GM12874 (cell line): ENCODE measurements at regions not wholly inside any gene's neighbourhood (a gene's known extent, or its start where the extent isn't known, plus 50 kb on each side); places are given as distances from the start of the nearest gene placed in this dataset.

Experiments used
- TF ChIP-seq, protein P1 (sequence below): IDR thresholded peaks from 2 replicates; pipeline ENCODE4 v1.5.1; 2011; ENCODE audit warnings: low read depth, mild to moderate bottlenecking, control low read depth, low read length, moderate library complexity; ENCODE audit not compliant: insufficient read depth

DNA sequence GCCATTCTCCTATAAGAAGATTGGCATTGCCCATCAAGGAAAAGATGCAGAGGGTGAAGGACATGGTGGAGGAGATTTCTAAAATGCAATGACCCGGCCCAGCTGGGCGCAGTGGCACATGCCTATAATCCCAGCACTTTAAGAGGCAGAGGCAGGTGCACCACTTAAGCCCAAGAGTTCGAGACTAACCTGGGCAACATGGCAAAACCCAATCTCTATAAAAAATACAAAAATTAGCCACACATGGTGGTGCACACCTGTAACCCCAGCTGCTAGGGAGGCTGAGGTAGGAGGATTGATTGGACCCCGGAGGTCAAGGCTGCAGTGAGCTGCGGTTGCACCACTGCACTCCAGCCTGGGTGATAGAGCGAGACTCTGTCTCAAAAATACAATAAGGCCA is 331.8 kb downstream of the FOXO1 start:
- TF ChIP-seq, protein P1, sequence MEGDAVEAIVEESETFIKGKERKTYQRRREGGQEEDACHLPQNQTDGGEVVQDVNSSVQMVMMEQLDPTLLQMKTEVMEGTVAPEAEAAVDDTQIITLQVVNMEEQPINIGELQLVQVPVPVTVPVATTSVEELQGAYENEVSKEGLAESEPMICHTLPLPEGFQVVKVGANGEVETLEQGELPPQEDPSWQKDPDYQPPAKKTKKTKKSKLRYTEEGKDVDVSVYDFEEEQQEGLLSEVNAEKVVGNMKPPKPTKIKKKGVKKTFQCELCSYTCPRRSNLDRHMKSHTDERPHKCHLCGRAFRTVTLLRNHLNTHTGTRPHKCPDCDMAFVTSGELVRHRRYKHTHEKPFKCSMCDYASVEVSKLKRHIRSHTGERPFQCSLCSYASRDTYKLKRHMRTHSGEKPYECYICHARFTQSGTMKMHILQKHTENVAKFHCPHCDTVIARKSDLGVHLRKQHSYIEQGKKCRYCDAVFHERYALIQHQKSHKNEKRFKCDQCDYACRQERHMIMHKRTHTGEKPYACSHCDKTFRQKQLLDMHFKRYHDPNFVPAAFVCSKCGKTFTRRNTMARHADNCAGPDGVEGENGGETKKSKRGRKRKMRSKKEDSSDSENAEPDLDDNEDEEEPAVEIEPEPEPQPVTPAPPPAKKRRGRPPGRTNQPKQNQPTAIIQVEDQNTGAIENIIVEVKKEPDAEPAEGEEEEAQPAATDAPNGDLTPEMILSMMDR, result no peak

- TF ChIP-seq, protein P1, result no peak
These were observed 329.9 kb downstream of the FOXO1 start for GRCh38 chr13:40336228-40337221.

DNA sequence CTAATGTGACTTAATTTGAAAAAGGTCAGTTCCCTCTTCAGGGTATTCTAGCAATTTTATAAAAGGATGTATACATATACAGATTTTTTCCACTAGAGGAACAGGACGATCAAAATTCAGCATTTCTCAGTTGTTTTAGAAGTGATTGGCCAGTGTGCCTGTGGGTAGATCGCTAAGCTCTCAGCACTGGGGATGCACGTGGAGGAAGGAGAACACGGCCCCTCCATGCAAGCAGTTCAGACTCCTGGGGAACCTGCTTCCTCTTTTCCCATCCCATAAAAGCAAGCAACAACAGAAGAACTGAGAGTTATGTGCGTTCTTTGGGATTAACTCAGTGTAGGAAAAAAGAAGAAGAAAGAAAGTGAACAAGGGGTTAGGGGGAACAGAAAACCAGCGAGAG is 328.8 kb downstream of the FOXO1 start:
- TF ChIP-seq, protein P1, result no peak

- TF ChIP-seq, protein P1, result no peak
These were observed 328.2 kb downstream of the FOXO1 start for GRCh38 chr13:40338217-40338616.

DNA sequence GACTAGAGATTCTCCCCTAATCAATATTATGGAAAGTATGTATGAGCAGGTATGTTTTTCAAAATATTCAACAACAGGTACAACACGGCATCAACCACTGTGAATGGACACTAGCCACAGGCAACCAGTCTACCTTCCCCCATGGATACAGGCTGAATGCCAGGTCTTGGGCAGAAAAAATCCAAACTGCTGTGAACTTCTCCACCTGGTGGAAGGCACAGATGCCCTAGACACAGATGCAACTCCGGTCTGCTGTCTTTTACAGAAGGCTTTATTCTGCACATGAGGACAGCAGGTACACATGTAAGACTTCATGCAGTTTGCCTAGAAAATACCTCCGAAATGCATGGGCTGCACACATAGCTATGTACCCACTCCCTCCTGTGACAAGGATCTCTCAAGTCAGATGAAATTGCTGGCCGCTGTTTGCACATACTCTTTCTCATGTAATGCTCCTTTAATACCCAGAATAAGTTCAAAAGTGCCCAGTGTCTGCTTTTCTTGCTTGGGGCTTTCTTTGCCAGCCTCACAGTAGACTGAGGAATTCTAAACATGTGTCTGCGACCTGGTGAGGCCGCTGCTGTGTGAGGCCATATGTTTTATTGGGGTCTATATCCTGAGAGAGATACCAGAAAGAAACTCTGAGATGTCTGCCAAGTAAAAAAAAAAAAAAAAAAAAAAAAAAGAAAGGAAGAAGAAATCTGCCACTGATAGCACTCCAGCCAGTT is 325.9 kb downstream of the FOXO1 start:
- TF ChIP-seq, protein P1, result no peak

DNA sequence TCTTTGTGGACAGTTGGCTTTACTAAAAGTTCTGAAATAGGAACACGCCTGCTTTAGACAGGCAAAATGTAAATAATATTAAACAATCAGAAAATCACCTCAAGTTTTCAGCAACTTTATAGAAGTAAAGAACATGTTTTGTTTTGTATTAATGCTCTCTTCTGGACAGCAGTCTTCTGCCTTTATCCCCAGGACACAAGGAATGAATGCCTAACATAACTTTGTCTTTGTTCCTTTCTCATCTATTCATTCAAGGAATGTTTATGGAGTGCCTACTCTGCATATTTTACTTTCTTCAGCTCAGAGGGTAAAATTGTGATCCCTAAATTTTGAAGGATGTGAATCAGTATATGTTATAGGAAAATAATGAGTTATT is 325.4 kb downstream of the FOXO1 start:
- TF ChIP-seq, protein P1, result no peak

GRCh38 chr13:40341501-40341900 is 324.9 kb downstream of the FOXO1 start:
- TF ChIP-seq, protein P1, result no peak
